GM12878 (cell line): ENCODE measurements at regions not wholly inside any gene's neighbourhood (a gene's known extent, or its start where the extent isn't known, plus 50 kb on each side); places are given as distances from the start of the nearest gene placed in this dataset.
"Not testable (repeated sequence)": the region's sequence is repeated elsewhere in the genome, so short reads cannot be mapped to it uniquely, and the experiment has no call there.

ENCODE experiments used
- ATAC-seq: fragments of 200-7000 bp; cut with Tn5 transposase; 3 replicates; pipeline ENCODE4 v1.9.1; 2020; ENCODE audit warnings: mild to moderate bottlenecking, moderate library complexity
- BruUV-seq: library from RNA; stranded (reverse); fragments of 400-500 nt; replicated peaks from 2 replicates; lab custom pipeline; 2021; lab: Mats Ljungman, UMichigan
- CTCF ChIA-PET: fragments of 300-600 bp; sonication (Branson Sonifier 250); formaldehyde crosslinking; extraction: SDS; loops from one replicate; lab custom pipeline; 2021; ENCODE audit warnings: inconsistent platforms; lab: Yijun Ruan, JAX
- POLR2A ChIA-PET: fragments of 350-600 bp; formaldehyde crosslinking; extraction: SDS; loops from one replicate; lab custom pipeline; 2021; ENCODE audit warnings: inconsistent platforms; lab: Charles Lee
- RAD21 ChIA-PET: fragments of 300-600 bp; sonication (Branson Sonifier 250); formaldehyde crosslinking; loops from one replicate; lab custom pipeline; 2023; ENCODE audit warnings: antibody characterized with exemption; ENCODE audit not compliant: unreplicated experiment; lab: Charles Lee
- SMC1A ChIA-PET: fragments of 300-600 bp; sonication (Branson Sonifier 250); formaldehyde crosslinking; loops from one replicate; lab custom pipeline; 2023; ENCODE audit not compliant: unreplicated experiment, uncharacterized antibody; lab: Charles Lee
- DNase-seq: peaks from one replicate; pipeline ENCODE4 v3.0.0-alpha.2; 2011; ENCODE audit warnings: low read depth, low spot score
- FAIRE-seq: peaks from 3 replicates; lab custom pipeline; 2011; peaks lifted over from hg19 to GRCh38; lab: Jason Lieb, UNC
- H2AFZ ChIP-seq: 2 replicates; pipeline ENCODE4 v1.6.0; 2011; ENCODE audit warnings: low read depth, low read length, control low read depth; ENCODE audit not compliant: control insufficient read depth
- H3K27ac ChIP-seq: 2 replicates; pipeline ENCODE4 v1.5.1; 2011; ENCODE audit warnings: control low read depth; ENCODE audit not compliant: control insufficient read depth, insufficient read depth
- H3K27me3 ChIP-seq, 2 experiments: replicated peaks in 1 of 2; 2 replicates each; pipeline versions ENCODE4 v1.6.0 to v1.6.1; 2011; ENCODE audit warnings: low read length in 1 of 2; ENCODE audit not compliant: control insufficient read depth in 2 of 2, insufficient read depth in 2 of 2
- H3K36me3 ChIP-seq, 2 experiments: 2 replicates each; pipeline ENCODE4 v1.5.1; 2011; ENCODE audit warnings: low read length in 1 of 2; ENCODE audit not compliant: control insufficient read depth in 2 of 2, insufficient read depth in 2 of 2
- H3K4me1 ChIP-seq: 2 replicates; pipeline ENCODE4 v1.6.1; 2011; ENCODE audit warnings: mild to moderate bottlenecking, low read length, moderate library complexity, mixed read lengths; ENCODE audit not compliant: control insufficient read depth, insufficient read depth
- H3K4me2 ChIP-seq: 2 replicates; pipeline ENCODE4 v1.6.0; 2011; ENCODE audit warnings: control low read depth; ENCODE audit not compliant: control insufficient read depth, insufficient read depth
- H3K4me3 ChIP-seq: fragments of 200-600 bp; sonication (generic); 2 replicates; pipeline ENCODE4 v1.5.1; 2016
- H3K79me2 ChIP-seq: 2 replicates; pipeline ENCODE4 v1.6.0; 2011; ENCODE audit warnings: low read length; ENCODE audit not compliant: control insufficient read depth, insufficient read depth
- H3K9ac ChIP-seq: 2 replicates; pipeline ENCODE4 v1.8.0; 2011; ENCODE audit warnings: low read length, control low read depth, mixed read lengths; ENCODE audit not compliant: control insufficient read depth, insufficient read depth
- H3K9me3 ChIP-seq: replicated peaks from 3 replicates; pipeline ENCODE4 v1.5.1; 2011; ENCODE audit warnings: mild to moderate bottlenecking, low read length; ENCODE audit not compliant: control insufficient read depth, insufficient read depth
- H4K20me1 ChIP-seq: 2 replicates; pipeline ENCODE4 v1.6.0; 2011; ENCODE audit not compliant: control insufficient read depth, insufficient read depth
- ATF7 ChIP-seq: fragments of 450-650 bp; IDR thresholded peaks from 2 replicates; pipeline ENCODE4 v1.6.1; 2016; ENCODE audit warnings: low read depth, mild to moderate bottlenecking
- CREM ChIP-seq: IDR thresholded peaks from 2 replicates; pipeline ENCODE4 v1.6.1; 2014; ENCODE audit warnings: antibody characterized with exemption, low read depth
- KAT2A ChIP-seq: conservative IDR thresholded peaks from 2 replicates; pipeline ENCODE4 v1.6.1; 2011; ENCODE audit warnings: low read depth, low read length; ENCODE audit not compliant: control insufficient read depth
- MTA2 ChIP-seq: fragments of 450-650 bp; IDR thresholded peaks from 2 replicates; pipeline ENCODE4 v1.6.1; 2016; ENCODE audit warnings: low read depth, mild to moderate bottlenecking, moderate library complexity
- MTA3 ChIP-seq: IDR thresholded peaks from 2 replicates; pipeline ENCODE4 v1.6.1; 2012; ENCODE audit warnings: low read length, inconsistent platforms, borderline replicate concordance
- SMC3 ChIP-seq: IDR thresholded peaks from 2 replicates; pipeline ENCODE4 v1.6.1; 2011; ENCODE audit warnings: low read length, improper control_type of control experiment, borderline replicate concordance
- TBL1XR1 ChIP-seq: IDR thresholded peaks from 2 replicates; pipeline ENCODE4 v1.6.1; 2012; ENCODE audit warnings: low read depth, low read length, improper control_type of control experiment
- USF1 ChIP-seq: IDR thresholded peaks from 2 replicates; pipeline ENCODE4 v1.6.1; 2011; ENCODE audit warnings: borderline replicate concordance, low read depth, mild to moderate bottlenecking, moderate library complexity, mixed read lengths, low read length; ENCODE audit not compliant: insufficient read depth; ENCODE audit errors: extremely low read length
- ZSCAN29 ChIP-seq: fragments of 450-650 bp; IDR thresholded peaks from 2 replicates; pipeline ENCODE4 v1.6.1; 2017; ENCODE audit warnings: mild to moderate bottlenecking, moderate library complexity
- WGBS: methylation state at CpG from one replicate; pipeline ENCODE4 v1.1.6; 2016; ENCODE audit warnings: low lambda C conversion rate; ENCODE audit not compliant: insufficient replicate concordance, insufficient coverage; ENCODE audit errors: missing lambda C conversion rate; 5-methylcytosine and 5-hydroxymethylcytosine counted together
- in situ Hi-C: fragments of 300-500 bp; cut with MboI; formaldehyde crosslinking; loops from 9 replicates; pipeline ENCODE4 v1.14.3; 2018; ENCODE audit warnings: mixed read lengths
- intact Hi-C: fragments of 100-400 bp; cut with micrococcal nuclease; formaldehyde crosslinking; loops from one replicate; pipeline ENCODE4 v1.14.2; 2022; ENCODE audit not compliant: unreplicated experiment
- TF ChIP-seq, protein P1 (sequence below): IDR thresholded peaks from 2 replicates; pipeline ENCODE4 v1.6.1; 2012; ENCODE audit warnings: low read depth, low read length, improper control_type of control experiment

DNA sequence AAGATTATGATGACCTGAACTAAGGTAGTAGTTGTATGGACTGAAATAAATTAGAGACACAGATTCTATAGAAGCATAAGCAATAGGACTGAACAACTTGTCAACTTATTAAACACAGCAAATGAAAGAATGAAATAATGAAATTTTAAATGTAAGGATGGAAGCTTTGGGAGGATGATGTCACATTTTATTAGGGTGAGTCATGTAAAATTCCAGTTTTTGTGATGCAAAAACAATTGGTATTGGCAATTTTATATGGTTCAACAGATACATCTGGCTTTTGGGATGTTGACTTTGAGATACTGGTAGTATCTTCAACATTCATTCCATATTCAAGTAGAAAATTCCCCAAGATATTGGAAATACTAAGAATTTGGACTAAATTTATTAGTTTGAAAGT is 72.7 kb upstream of the IL15 start:
- FAIRE-seq: no peak
- ChIA-PET CTCF (no interaction called here), POLR2A (no interaction called here)

DNA sequence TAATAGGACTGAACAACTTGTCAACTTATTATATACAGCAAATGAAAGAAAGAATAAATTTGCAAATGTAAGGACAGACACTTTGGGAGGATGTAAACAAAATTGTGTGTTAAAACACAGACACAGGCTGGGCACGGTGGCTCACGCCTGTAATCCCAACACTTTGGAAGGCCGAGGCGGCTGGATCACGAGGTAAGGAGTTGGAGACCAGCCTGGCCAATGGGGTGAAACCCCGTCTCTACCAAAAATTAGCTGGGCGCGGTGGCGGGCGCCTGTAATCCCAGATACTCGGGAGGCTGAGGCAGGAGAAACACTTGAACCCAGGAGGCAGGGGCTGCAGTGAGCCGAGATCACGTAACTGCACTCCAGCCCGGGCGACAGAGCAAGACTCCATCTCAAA is 71.4 kb upstream of the IL15 start:
- H3K27me3 ChIP-seq, FAIRE-seq, H3K9ac ChIP-seq, SMC1A ChIA-PET, H4K20me1 ChIP-seq, RAD21 ChIA-PET, H3K4me2 ChIP-seq, POLR2A ChIA-PET, H3K79me2 ChIP-seq, H3K4me3 ChIP-seq, CTCF ChIA-PET, H3K36me3 ChIP-seq, ATAC-seq, H3K27ac ChIP-seq, H3K4me1 ChIP-seq, H3K9me3 ChIP-seq, in situ Hi-C loops, DNase-seq, H2AFZ ChIP-seq, intact Hi-C loops, BruUV-seq: not testable (repeated sequence)
- WGBS: 63% methylated on average over 11 of the region's 15 CpGs

More for the DNA sequence above, 72.7 kb upstream of the IL15 start:
- DNase-seq: no peak
- H2AFZ ChIP-seq: no peak overlapping the region
- TF ChIP-seq CREM: no peak
- no peak for TF ChIP-seq ZSCAN29
- no peak for TF ChIP-seq TBL1XR1
- TF ChIP-seq ATF7: no peak
- TF ChIP-seq MTA2: no peak
- no peak for TF ChIP-seq MTA3
- TF ChIP-seq, protein P1, sequence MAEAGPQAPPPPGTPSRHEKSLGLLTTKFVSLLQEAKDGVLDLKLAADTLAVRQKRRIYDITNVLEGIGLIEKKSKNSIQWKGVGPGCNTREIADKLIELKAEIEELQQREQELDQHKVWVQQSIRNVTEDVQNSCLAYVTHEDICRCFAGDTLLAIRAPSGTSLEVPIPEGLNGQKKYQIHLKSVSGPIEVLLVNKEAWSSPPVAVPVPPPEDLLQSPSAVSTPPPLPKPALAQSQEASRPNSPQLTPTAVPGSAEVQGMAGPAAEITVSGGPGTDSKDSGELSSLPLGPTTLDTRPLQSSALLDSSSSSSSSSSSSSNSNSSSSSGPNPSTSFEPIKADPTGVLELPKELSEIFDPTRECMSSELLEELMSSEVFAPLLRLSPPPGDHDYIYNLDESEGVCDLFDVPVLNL: no peak
- TF ChIP-seq USF1: no peak
- TF ChIP-seq SMC3: no peak
- TF ChIP-seq KAT2A: no peak
- TF ChIP-seq, all 136 proteins: peak for 0
- no peaks in the 10 kb centered on the region for H3K9me3 ChIP-seq
- RAD21 ChIA-PET: no interaction called here
- no TSS peak for BruUV-seq
- H3K27me3 ChIP-seq: no peaks in the 10 kb centered on the region
- no peak overlapping the region for H3K4me3 ChIP-seq
- SMC1A ChIA-PET: no interaction called here
- intact Hi-C loops (no loop called here), in situ Hi-C loops (no loop called here)
- ATAC-seq: no peak
- H3K79me2 ChIP-seq: no peaks in the 10 kb centered on the region
- H3K36me3 ChIP-seq: no peaks in the 10 kb centered on the region
- H3K27ac ChIP-seq: no peak overlapping the region
- no peaks in the 10 kb centered on the region for H4K20me1 ChIP-seq
- H3K4me2 ChIP-seq: no peak overlapping the region
- no peak overlapping the region for H3K9ac ChIP-seq
- no peaks in the 10 kb centered on the region for H3K4me1 ChIP-seq
